ENCODE measurements at regions not wholly inside any gene's neighbourhood (a gene's known extent, or its start where the extent isn't known, plus 50 kb on each side); places are given as distances from the start of the nearest gene placed in this dataset.

DNA sequence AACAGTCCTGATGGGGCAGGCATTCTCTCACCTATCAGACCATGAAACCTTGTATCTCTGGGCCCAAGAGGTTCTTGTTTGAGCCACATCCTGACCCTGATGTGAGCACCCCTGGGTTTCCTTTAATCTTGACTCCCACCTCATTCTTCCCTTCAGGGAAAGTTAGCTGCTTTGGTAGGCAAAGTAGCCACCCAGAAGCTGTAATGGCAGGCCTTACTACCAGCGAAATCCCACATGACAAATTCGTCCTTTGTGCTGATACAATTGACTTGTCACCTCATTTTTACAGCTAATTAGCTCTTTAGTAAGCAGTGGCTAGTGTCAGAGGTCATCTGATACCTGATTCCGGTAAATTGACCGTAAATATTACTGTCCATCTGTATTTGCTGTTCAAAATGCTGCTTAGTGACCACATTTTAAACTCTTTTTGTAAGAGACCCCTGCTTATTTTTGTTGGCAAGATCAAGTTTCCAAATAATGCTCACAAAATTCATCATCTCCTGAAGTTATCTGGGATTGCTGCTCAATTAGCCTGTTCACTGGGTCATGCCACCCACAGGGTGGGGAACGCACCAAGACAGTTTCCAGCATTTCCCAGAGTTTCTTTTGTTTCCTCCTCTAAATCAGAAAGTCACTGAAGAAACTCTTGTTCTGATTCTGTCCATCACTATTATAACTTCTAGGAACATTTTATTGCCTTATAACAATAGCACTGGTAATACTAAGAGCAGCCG is 329.7 kb downstream of the GPAT3 start:
- TF ChIP-seq, protein P1, sequence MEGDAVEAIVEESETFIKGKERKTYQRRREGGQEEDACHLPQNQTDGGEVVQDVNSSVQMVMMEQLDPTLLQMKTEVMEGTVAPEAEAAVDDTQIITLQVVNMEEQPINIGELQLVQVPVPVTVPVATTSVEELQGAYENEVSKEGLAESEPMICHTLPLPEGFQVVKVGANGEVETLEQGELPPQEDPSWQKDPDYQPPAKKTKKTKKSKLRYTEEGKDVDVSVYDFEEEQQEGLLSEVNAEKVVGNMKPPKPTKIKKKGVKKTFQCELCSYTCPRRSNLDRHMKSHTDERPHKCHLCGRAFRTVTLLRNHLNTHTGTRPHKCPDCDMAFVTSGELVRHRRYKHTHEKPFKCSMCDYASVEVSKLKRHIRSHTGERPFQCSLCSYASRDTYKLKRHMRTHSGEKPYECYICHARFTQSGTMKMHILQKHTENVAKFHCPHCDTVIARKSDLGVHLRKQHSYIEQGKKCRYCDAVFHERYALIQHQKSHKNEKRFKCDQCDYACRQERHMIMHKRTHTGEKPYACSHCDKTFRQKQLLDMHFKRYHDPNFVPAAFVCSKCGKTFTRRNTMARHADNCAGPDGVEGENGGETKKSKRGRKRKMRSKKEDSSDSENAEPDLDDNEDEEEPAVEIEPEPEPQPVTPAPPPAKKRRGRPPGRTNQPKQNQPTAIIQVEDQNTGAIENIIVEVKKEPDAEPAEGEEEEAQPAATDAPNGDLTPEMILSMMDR (IDR thresholded peaks at IDR 0.05; ENCODE audit: low read depth, low read length, missing control alignments) = no peak
- no peak overlapping the region for H3K4me3 ChIP-seq (replicated peaks; ENCODE audit: low read depth, low read length)
- no peak for DNase-seq (ENCODE audit: extremely low read depth, low read depth)

DNA sequence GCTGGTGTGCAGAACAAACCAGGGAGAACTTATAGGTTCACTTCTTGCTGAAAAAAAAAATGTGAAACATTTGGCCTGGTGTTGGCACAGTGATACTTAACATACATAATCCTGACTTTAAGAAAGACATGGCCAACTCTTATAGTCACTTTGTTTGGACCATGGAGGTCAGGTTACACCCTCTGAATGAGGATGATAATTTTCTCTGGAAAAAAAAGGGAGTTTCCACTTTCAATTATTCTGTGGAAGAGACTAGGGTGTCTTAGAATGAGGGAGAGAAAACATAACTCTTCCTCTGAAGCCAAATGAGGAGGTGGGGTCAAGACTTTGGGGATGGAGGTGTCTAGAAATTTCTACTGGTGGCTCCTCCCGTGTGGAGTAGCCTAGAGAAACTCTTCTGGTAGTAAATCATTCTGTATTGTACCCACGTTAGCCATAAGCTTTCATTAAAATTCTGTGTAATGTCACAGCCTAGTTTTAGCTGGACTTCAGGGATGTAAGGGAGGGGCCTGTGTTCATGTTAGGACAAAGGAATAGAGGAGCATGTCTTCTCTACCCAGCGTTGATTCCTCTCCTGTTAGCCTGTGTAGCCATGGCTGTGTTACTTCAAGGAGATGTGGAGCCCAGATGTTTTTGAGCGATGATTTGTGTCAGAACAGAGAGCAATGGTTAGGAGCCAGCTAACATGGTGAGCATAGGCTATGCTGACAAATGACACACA is 328.3 kb downstream of the GPAT3 start:
- TF ChIP-seq, protein P1 (IDR thresholded peaks at IDR 0.05; ENCODE audit: low read depth, low read length, missing control alignments) = no peak
- DNase-seq (ENCODE audit: extremely low read depth, low read depth) = no peak

DNA sequence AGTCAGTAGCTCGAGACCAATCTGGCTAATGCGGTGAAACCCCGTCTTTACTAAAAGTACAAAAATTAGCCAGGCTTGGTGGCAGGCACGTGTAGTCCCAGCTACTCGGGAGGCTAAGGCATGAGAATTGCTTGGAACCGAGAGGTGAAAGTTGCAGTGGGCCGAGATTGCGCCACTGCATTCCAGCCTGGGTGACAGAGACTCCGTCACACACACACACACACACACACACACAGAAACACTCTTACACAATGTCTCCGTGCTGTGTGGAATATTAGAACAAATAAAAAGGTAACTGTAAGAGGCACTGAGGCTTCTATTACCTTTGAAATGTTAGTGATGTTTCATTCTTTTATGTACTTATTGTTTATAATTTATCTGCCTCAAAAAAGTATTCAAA is 326.6 kb downstream of the GPAT3 start:
- no peak overlapping the region for H3K4me3 ChIP-seq (replicated peaks; ENCODE audit: low read depth, low read length)
- TF ChIP-seq, protein P1 (IDR thresholded peaks at IDR 0.05; ENCODE audit: low read depth, low read length, missing control alignments) = no peak
- DNase-seq (ENCODE audit: extremely low read depth, low read depth) = no peak

More for the DNA sequence above, 328.3 kb downstream of the GPAT3 start:
- no peak overlapping the region for H3K4me3 ChIP-seq (replicated peaks; ENCODE audit: low read depth, low read length)

DNA sequence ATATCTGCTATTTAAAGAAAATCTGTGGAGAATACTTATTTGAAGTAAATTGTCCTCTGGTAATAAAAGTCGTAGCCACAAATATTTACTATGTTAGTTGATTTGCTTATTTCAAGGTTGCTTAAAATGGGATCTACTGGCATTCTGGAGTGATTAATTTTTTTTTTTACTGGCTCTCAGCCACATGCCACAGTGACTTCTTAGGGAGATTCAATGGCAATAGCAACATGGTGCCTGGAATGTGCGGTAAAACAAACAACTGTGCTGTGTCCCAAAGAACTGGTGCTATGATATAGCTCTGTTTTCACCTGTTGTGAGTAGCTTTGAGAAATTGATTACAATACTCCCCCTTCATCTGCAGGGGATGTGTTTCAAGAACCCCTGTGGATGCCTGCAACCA is 324.3 kb downstream of the GPAT3 start:
- DNase-seq (ENCODE audit: extremely low read depth, low read depth) = no peak
- TF ChIP-seq, protein P1 (IDR thresholded peaks at IDR 0.05; ENCODE audit: low read depth, low read length, missing control alignments) = no peak
- H3K4me3 ChIP-seq (replicated peaks; ENCODE audit: low read depth, low read length) = no peak overlapping the region

DNA sequence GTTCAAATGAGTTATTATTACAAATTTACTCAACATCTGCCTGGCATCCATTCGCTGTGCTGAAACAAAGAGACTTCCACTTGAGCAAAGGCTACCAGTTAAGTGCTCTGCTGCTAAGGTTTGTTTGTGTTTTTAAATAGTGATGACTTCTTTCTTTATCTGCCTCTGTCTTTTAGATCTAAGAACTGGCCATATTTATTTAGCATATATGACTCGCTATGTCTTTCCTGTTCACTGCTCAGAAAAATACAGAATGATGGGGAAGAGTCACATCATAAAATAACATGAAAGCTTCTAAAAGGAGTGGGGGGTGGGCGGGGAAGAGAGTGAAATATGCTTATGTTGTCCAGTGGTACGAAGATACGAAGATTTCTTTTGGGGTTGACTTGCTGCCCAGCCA is 322.2 kb downstream of the GPAT3 start:
- TF ChIP-seq, protein P1 (IDR thresholded peaks at IDR 0.05; ENCODE audit: low read depth, low read length, missing control alignments) = no peak
- DNase-seq (ENCODE audit: extremely low read depth, low read depth) = no peak

DNA sequence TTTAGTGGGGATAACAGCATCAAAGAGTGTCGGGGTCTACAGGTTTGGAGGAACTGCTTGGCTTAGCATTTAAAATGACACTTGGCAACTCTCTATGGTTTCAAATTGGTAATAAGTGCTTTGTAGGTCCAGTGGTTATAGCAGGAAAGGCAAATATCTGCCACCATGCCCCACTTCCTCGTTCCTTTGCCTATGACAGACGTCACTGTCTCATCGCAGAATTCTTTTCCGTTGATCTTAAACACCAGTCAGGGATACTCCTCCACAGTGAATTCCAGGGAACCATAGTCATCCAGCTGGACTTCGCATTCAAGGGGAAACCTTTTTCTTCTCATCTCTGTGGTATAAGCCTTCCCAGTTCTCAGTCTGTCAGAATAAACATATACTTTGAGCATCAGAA is 319.1 kb downstream of the GPAT3 start:
- no peak overlapping the region for H3K4me3 ChIP-seq (replicated peaks; ENCODE audit: low read depth, low read length)
- DNase-seq (ENCODE audit: extremely low read depth, low read depth) = peak; percentile 35
- TF ChIP-seq, protein P1 (IDR thresholded peaks at IDR 0.05; ENCODE audit: low read depth, low read length, missing control alignments) = no peak

More for the DNA sequence above, 322.2 kb downstream of the GPAT3 start:
- H3K4me3 ChIP-seq (replicated peaks; ENCODE audit: low read depth, low read length) = no peak overlapping the region

Data from HFF-Myc (cell line).